ENCODE measurements at regions not wholly inside any gene's neighbourhood (a gene's known extent, or its start where the extent isn't known, plus 50 kb on each side); places are given as distances from the start of the nearest gene placed in this dataset.
A peak's percentile ranks its signal among the peaks of the same experiment; 100 is the strongest.

DNA sequence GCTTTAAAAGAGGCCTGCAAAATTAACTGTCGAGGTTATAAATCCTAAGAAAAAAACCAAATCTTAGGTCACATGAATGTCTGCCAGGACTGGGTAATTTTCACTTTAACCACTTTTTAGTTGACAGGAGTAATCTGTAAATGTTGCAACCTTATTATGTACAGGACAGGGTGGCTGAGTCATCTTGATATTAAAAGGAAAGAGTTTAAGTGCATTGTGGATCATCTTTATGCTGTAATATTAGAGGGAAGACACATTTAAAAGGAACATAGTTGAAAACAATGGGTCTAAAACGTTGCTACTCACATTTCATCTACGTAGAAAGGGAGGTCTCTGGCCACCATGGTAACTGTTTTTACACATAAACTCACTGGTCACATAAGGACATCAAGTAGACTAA lies 115.5 kb downstream of the LSMEM1 start:
- peak; percentile 55 for DNase-seq

- DNase-seq = no peak
These were observed 116.2 kb downstream of the LSMEM1 start for GRCh38 chr7:112596981-112597380.

DNA sequence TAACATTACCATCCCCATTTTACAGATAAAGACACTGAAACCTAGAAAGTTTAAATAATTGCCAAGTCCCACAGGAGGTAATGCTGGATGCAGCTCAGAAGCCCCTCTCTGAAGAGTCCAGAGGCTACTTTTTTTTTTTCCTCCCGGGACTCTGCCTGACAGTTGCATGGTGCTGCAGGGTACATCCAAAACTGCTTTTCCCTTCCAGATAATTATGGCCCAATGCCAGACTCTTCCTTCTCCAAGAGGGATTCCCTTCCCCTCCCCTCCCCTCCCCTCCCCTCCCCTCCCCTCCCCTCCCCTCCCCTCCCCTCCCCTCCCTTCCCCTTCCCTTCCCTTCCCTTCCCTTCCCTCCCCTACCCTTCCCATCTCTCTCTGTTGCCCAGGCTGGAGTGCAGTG lies 122.9 kb downstream of the LSMEM1 start:
- no peak for DNase-seq

GRCh38 chr7:112610636-112611035 lies 129.8 kb downstream of the LSMEM1 start:
- no peak for DNase-seq

- no peak for DNase-seq
These were observed 134.9 kb downstream of the LSMEM1 start for GRCh38 chr7:112615701-112616100.

DNA sequence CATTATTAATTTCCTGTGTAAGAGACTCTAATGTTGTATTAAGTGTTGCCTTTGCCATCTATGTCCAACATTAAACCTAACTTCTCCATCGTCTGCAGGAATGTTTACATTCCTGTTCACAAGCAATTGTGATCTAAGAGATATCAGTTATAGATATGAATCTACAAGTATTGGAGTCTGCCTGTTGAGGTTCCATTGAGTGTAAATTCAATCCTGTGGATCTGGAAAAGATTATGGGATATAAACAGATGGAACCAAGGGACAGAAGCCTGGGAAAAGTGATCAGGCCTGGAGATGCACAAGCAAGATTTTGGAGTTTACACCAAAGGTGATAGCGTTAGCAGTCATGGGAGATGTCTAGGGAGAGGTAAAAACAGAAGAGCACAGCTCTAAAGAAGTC lies 135.5 kb downstream of the LSMEM1 start:
- DNase-seq = no peak

DNA sequence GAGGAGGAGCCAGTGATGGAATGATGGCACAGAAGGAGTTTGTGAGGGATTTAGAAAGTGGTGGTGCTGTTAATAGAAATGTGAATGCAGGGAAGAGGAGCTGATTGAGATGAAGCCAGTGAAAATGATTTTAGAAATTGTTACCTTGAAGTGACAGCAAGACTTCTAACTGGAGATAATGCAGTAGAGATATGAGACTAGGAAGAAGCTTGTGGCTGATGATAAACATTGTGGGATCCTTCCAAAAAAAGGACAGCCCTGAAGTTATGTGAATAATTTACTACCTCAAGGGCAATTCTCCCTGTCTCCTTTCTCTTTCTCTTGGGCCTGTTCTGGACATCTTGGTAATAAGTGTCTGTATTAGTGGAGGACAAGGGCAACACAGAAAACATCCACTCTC lies 138.6 kb downstream of the LSMEM1 start:
- no peak for DNase-seq

DNA sequence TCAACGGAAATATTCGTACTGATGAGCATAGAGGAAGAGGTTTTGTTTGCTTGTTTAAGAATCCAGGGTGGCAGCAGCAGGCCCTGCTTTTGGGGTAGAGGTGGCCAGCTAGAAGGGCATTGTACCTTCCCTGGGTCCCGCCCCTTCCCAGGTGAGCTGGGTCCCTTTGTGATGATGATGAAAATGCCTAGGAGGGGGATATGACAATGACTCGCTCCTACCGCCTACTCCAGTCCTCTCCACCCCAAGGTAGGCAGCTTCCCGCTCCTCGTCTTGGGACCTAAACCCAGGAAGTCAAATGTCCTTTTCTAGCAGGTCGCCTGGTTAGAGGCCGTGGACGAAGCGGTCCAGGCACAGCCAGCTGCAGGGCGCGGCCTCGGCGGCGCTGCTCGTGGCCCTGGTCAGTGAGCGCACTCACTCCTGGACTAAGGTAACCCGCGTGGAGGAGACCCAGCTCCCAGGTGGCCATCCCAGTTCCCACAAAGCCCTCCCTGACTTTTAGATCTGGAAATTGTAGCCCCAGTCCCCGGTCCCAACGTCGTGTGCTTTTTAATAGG lies 141.4 kb downstream of the LSMEM1 start:
- DNase-seq = no peak

DNA sequence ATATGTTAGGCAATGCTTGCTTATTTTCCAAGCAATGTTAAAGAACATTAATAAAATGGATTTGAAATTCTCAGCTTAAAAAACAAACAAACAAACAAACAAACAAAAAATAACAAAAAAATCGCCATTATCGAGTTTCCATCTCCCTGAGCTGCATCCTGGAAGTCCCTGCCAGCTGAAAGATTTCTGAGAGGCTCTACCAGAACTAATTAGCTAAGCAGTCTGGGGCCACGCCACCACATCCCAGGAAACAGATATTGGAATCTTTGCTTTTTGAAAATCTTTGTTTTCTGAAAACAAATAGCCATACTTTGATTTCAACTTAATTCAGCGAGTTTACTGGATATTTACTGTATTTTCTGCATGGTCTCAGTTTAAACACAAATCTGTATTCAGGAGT lies 143.6 kb downstream of the LSMEM1 start:
- no peak for DNase-seq

- DNase-seq = peak; percentile 11
These were observed 149.8 kb downstream of the LSMEM1 start for GRCh38 chr7:112630565-112630964.

- DNase-seq = no peak
These were observed 153.3 kb downstream of the LSMEM1 start for GRCh38 chr7:112634107-112634506.

- no peak for DNase-seq
These were observed 154.5 kb downstream of the TMEM168 start for GRCh38 chr7:112635742-112636141.

DNA sequence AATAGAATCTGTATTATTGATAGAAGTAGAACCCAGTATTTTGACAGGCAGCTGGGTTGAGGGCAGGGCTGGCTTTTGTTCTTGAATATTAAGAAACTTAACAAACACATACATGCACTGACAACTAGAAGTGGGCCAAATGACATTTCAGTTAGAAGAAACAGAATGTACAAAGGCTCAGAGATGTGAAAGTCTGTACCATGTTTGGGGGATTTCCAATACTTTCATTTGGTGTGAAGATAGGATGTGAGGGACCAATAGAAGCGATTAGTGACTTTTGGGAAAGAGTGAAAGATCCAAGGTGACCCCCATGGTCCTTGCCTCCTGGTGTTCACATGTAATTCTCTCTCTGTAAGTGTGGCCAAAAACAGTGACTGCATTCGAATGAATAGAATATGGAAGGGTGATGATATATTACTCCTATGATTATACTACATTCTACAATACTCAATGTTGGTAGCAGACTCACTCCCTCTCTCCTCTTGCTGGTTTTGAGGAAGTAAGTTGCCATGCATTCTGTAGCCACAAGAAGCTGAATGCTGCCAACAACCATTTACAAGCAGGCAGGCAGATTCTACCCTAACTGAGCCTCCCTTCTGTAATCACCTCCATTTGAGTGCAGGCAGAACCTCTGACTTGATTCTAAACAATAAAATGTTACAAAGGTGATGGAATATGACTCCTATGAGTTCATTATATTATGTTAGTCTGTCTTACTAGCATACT lies 151.4 kb downstream of the TMEM168 start:
- no peak for DNase-seq

GRCh38 chr7:112640685-112641084 lies 149.5 kb downstream of the TMEM168 start:
- DNase-seq = no peak

- DNase-seq = no peak
These were observed 143.4 kb downstream of the TMEM168 start for GRCh38 chr7:112646783-112647182.

- DNase-seq = no peak
These were observed 141.4 kb downstream of the TMEM168 start for GRCh38 chr7:112648781-112649180.

DNA sequence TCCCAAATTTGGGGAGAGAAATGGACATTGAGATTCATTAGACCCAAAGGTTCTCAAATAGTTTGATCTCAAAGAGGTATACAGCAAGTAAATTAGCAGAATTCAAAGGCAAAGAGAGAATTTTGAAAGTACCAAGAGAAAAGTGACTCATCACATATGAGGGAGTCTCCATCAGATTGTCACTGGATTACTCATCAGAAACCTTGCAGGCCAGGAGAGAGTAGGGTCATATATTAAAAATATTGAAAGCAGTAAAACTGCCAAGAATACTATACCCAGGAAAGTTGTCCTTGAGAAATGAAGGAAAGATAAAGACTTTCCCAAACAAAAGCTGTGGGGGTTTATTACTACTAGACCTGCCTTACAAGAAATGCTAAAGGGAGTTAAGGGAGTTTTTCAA lies 140.6 kb downstream of the TMEM168 start:
- no peak for DNase-seq

DNA sequence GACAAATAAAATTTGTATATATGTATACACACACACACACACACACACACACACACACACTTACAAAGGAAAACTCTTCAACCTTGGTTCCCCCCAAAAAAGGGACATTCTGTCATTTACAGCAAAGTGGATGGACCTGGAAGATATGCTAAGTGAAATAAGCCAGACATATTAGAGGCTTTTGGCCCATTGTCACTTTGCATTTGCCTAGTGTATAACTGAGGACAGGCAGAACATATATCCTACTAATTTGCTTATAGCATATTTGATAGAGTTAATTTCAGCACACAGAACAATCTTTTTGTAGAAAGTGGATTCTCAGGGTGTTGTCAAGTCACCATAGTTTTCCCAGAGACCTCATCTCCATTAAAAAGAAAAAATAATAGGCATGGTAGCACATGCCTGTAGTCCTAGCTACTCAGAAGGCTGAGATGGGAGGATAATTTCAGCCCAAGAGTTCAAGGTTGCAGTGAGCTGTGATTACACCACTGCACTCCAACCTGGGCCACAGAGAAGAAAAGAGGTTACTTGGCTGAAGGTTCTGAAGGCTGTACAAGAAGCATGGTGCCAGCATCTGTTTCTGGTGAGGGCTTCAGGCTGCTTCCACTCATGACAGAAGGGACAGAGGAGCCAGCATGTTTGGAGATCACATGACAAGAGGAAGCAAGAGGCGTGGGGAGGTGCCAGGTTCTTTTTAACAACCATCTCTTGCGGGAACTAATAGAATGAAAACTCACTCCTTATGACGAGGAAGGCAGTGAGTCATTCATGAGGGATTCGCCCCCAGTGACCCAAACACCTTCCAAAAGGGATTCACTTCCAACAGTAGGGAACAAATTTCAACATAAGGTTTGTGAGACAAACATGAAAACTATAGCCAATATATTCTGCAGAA lies 135.6 kb downstream of the TMEM168 start:
- DNase-seq = no peak

DNA sequence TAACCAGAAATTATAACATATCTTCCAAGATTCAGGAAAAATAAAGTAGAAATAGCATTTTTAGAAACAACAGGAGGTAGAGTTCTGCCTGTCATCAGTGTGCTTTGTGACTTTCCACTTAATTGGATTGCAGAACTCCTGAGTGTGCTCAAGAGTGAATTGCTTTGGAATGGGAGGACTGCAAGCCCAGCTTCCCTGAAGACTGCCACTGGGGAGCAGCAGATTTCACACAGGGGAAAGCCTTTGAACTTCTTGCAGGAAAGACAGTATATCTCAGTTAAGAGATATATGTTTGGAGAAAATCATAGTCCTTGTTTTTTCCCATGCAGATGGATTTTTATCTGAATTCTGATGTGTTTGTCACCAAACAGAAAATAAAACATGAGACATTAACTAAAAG lies 124.5 kb downstream of the TMEM168 start:
- DNase-seq = peak; percentile 13

DNA sequence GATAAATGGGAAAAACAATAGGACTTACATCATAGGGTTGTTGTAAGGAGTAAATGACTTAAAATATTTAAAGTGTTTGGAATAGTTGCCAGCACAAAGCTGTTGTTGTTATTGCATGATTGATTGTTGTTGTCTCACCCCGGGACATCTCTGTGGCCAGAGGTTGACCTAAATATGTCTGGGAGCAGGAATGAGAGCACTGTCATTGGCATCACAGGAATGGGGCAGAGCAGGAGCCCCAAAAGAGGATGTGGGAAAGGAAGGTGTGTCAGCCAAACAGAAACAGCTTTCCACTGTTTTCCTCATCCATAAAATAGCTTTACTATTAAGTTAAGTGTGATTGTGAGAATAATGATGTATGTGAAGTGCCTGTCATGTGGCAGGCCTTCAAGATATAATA lies 121.6 kb downstream of the TMEM168 start:
- DNase-seq = no peak

DNA sequence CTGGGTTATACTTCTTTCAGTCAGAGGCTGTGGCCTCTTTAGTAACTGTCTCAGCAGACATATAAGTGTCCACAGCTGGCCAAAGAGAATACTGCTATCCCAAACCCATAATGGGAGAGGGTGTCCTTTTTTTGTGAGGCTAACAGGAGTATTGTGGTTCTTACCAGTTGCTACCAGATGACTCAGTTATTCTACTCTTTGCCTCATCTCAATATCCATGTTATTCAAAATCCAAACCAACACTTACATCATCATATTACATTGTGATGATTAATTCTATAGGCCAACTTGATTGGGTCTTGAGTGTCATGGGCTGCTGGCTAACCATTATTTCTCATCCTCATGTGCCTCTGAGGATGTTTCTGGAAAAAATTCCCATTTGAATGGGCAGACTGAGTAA lies 120.9 kb downstream of the TMEM168 start:
- no peak for DNase-seq

DNA sequence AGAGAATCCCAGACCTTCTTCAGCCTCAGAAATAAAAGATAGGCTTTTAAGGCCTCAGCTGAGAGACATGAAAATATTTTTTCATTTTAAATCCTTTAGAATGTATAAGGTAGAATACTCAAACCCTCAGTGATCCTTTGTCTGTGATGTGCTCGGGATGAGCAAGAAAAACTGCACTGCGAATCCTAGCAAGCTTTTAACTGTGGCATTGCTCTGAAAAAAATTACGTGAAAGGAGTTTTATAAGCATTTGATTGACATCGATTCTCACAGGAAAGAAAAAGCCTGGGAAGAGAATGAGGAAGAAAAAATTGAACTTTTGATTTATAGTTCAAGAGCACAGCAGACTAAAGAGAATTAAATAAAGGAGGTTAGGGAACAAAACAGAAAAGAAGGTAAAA lies 120.0 kb downstream of the TMEM168 start:
- DNase-seq = no peak

DNA sequence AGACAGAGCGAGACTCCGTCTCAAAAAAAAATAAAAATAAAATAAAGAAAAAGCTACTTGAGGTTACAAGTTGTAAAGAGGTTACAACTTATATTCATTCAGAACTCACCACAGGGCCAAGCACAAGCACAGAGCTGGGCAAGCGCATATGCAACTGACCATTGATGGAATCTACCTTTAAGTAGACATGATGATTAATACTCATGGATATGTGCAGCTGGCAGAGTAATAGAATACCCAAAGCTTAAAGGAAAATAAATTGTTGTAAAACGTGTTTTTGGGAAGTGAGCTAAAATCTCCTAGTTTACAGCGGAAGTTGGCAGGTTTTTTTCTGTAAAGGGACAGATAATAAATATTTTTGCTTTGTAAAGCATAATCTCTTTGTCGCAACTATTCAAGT lies 111.6 kb downstream of the TMEM168 start:
- DNase-seq = no peak
